Activated CD8-positive, alpha-beta T cell treated with anti-CD3 and anti-CD28 coated beads for 36 hours (primary cell): ENCODE measurements at regions not wholly inside any gene's neighbourhood (a gene's known extent, or its start where the extent isn't known, plus 50 kb on each side); places are given as distances from the start of the nearest gene placed in this dataset.

ENCODE experiments used
- ATAC-seq: fragments of 200-7000 bp; cut with Tn5 transposase; one replicate; pipeline ENCODE4 v1.10.0; 2021; ENCODE audit warnings: mild to moderate bottlenecking, moderate library complexity
- CTCF ChIA-PET: fragments of 350-600 bp; sonication (Branson Sonifier 250); formaldehyde crosslinking; loops from one replicate; lab custom pipeline; 2021; ENCODE audit warnings: antibody characterized with exemption; lab: Charles Lee
- POLR2A ChIA-PET: fragments of 350-600 bp; sonication (Branson Sonifier 250); formaldehyde crosslinking; loops from one replicate; lab custom pipeline; 2021; ENCODE audit warnings: antibody characterized with exemption; lab: Charles Lee
- DNase-seq: peaks from one replicate; pipeline ENCODE4 v3.0.0-alpha.2; 2020
- H3K27ac Mint-ChIP-seq: one replicate; pipeline ENCODE4 v1.8.0; 2021; ENCODE audit warnings: mild to moderate bottlenecking, mixed read lengths
- H3K27me3 Mint-ChIP-seq: one replicate; pipeline ENCODE4 v1.8.0; 2021; ENCODE audit warnings: mixed read lengths
- H3K36me3 Mint-ChIP-seq: one replicate; pipeline ENCODE4 v1.8.0; 2021; ENCODE audit warnings: low read depth, mixed read lengths
- H3K4me1 Mint-ChIP-seq: one replicate; pipeline ENCODE4 v1.8.0; 2021; ENCODE audit warnings: low read depth, mixed read lengths
- H3K4me3 Mint-ChIP-seq: one replicate; pipeline ENCODE4 v1.8.0; 2021; ENCODE audit warnings: mild to moderate bottlenecking, moderate library complexity, mixed read lengths
- H3K9me3 Mint-ChIP-seq: one replicate; pipeline ENCODE4 v1.8.0; 2021; ENCODE audit warnings: mixed read lengths
- CTCF ChIP-seq: fragments of 200-600 bp; IDR thresholded peaks from one replicate; pipeline ENCODE4 v1.8.0; 2022; ENCODE audit warnings: antibody characterized with exemption, mild to moderate bottlenecking
- intact Hi-C: fragments of 100-400 bp; cut with micrococcal nuclease; formaldehyde crosslinking; loops from one replicate; pipeline ENCODE4 v1.10.0; 2022

- Mint-ChIP-seq H3K36me3 (no peaks in the 10 kb centered on the region), H3K4me3 (no peak overlapping the region), H3K9me3 (peaks cover 3% of the 10 kb centered on the region), H3K27me3 (no peaks in the 10 kb centered on the region), H3K27ac (no peak overlapping the region), H3K4me1 (no peaks in the 10 kb centered on the region)
- TF ChIP-seq CTCF, result no peak
- ChIA-PET CTCF (no interaction called here), POLR2A (no interaction called here)
- ATAC-seq, result no peak
- no peak for DNase-seq
- intact Hi-C loops, result no loop called here
Measured at GRCh38 chr9:18195223-18195622, 278.7 kb upstream of the ADAMTSL1 start.

GRCh38 chr9:18202924-18203323 is 271.0 kb upstream of the ADAMTSL1 start:
- DNase-seq (no peak), ATAC-seq (no peak)
- H3K4me1 Mint-ChIP-seq, result no peaks in the 10 kb centered on the region
- no peaks in the 10 kb centered on the region for H3K27me3 Mint-ChIP-seq
- POLR2A ChIA-PET, result no interaction called here
- no peak for TF ChIP-seq CTCF
- CTCF ChIA-PET, result interaction anchor here (1.2 kb wide), 1 partner anchor 10 kb away, joined by 3 read pairs; no protein-coding TSS in a partner anchor
- intact Hi-C loops, result no loop called here
- no peaks in the 10 kb centered on the region for H3K9me3 Mint-ChIP-seq
- H3K36me3 Mint-ChIP-seq, result no peaks in the 10 kb centered on the region
- H3K27ac Mint-ChIP-seq, result no peak overlapping the region
- no peak overlapping the region for H3K4me3 Mint-ChIP-seq

DNA sequence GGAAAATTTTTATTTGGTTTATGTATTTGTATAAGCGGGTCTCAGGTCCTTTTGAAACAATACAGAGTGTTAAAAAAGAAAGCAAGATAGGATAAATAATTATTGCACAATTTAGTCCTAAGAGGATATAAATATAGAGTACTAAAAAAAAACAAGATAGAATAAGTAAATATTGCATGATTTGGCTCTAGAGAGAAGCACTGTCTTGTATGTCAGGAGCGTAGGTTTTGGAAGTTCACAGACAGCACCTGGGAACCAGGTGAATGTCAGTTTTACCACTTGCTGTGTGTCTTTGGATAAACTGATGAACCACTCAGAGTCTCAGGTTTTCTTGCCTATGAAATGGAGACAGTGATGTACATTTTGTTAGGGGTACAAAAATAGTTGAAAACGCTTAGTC is 266.2 kb upstream of the ADAMTSL1 start:
- Mint-ChIP-seq H3K27ac (no peak overlapping the region), H3K4me1 (no peaks in the 10 kb centered on the region), H3K36me3 (no peaks in the 10 kb centered on the region), H3K9me3 (no peaks in the 10 kb centered on the region), H3K4me3 (no peak overlapping the region), H3K27me3 (no peaks in the 10 kb centered on the region)
- POLR2A ChIA-PET, result no interaction called here
- intact Hi-C loops, result no loop called here
- DNase-seq (no peak), ATAC-seq (no peak)
- TF ChIP-seq CTCF, result no peak
- CTCF ChIA-PET, result no interaction called here

DNA sequence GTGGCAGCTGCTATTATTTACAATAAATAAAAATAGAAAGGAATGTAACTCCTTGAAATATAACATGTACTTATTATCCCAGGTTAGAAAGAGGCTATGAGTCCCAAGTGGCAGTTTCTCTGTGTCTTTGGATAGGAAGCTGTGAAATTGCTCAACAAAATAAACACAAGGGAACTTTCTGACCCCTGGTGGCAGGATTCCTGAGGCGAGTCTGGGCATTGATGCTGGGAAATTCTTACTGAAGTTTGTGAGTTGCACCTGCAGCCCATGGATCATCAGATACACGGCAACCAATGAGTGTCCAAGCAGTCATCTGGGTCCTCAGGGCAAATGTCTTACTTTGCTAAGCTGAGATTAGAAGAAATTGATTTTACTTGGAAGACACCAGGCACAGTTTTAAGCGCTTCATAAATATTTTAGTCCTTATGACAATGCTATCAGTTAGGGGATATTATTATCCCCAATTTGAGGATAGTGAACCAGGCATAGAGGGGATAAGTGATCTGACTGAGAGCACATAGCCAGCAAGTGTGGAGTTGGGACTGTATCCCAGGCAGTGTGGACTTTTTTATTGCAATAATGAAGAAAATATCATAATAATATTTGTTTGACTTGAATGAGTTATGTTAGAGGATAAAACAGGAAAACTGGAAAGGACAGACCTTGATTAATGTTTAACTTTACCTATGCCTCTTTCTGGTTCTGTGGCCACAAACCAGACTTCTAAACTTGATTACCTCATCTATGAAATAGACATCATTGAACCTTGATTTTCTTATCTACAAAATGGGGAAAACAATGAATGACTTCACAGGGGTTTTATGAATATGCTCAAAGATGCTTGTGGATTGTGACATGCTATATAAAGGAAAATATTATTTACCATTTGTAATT is 265.5 kb upstream of the ADAMTSL1 start:
- no peak overlapping the region for H3K4me3 Mint-ChIP-seq
- no peak for TF ChIP-seq CTCF
- H3K27ac Mint-ChIP-seq, result no peak overlapping the region
- DNase-seq (peak; percentile 1), ATAC-seq (no peak)
- ChIA-PET CTCF (no interaction called here), POLR2A (no interaction called here)
- no peaks in the 10 kb centered on the region for H3K36me3 Mint-ChIP-seq
- no peaks in the 10 kb centered on the region for H3K4me1 Mint-ChIP-seq
- intact Hi-C loops, result no loop called here
- no peaks in the 10 kb centered on the region for H3K9me3 Mint-ChIP-seq
- no peaks in the 10 kb centered on the region for H3K27me3 Mint-ChIP-seq

DNA sequence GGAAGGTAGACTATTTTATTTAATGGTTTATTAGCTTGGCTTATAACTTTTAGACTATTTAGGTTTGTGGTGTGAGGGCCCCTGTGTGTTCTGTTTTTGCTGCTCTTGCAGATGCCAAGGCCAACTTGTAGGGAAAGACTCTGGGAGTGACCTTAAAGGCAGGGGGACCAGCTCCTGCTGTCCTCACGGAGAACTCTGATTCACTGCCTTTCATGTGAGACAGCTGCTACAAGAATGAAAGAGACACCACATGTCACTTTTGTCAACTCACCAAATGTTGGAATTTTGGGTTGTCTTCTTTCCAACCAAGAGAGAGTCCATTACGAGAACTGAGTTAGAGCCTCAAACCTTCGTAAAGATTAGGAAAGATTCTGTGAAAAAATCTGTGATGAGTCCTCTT is 258.3 kb upstream of the ADAMTSL1 start:
- Mint-ChIP-seq H3K36me3 (no peaks in the 10 kb centered on the region), H3K4me3 (no peak overlapping the region), H3K27ac (no peak overlapping the region), H3K27me3 (no peaks in the 10 kb centered on the region), H3K4me1 (no peaks in the 10 kb centered on the region), H3K9me3 (no peaks in the 10 kb centered on the region)
- ATAC-seq, result no peak
- CTCF ChIA-PET, result interaction anchor here (1.4 to 2.0 kb wide), 2 partner anchors 39 to 404 kb away, joined by 3 to 5 read pairs; no protein-coding TSS in a partner anchor
- DNase-seq, result no peak
- no peak for TF ChIP-seq CTCF
- POLR2A ChIA-PET, result no interaction called here
- intact Hi-C loops, result no loop called here
